ENCODE measurements at regions not wholly inside any gene's neighbourhood (a gene's known extent, or its start where the extent isn't known, plus 50 kb on each side); places are given as distances from the start of the nearest gene placed in this dataset.

GRCh38 chr14:71478542-71478941, 453.7 kb upstream of the RGS6 start:
- TF ChIP-seq CTCF (IDR thresholded peaks at IDR 0.05) = no peak
- Histone ChIP-seq H3K4me3 (no peak overlapping the region), H3K27ac (peak overlapping the region in 1 of 2 donors; percentile 11)
- no peak for DNase-seq (ENCODE audit: low spot score)

- no peak overlapping the region for H3K4me3 ChIP-seq
- no peak for DNase-seq (ENCODE audit: low spot score)
- no peak for TF ChIP-seq CTCF (IDR thresholded peaks at IDR 0.05)
- H3K27ac ChIP-seq = no peak overlapping the region
Measured at GRCh38 chr14:71481021-71481654, 451.1 kb upstream of the RGS6 start.

- TF ChIP-seq CTCF (IDR thresholded peaks at IDR 0.05) = no peak
- H3K27ac ChIP-seq = peak overlapping the region in 1 of 2 donors; percentile 19
- H3K4me3 ChIP-seq = no peak overlapping the region
- DNase-seq (ENCODE audit: low spot score) = no peak
Measured at GRCh38 chr14:71482671-71483070, 449.6 kb upstream of the RGS6 start.

- Histone ChIP-seq H3K4me3 (no peak overlapping the region), H3K27ac (no peak overlapping the region)
- TF ChIP-seq CTCF (IDR thresholded peaks at IDR 0.05) = no peak
- no peak for DNase-seq (ENCODE audit: low spot score)
Measured at GRCh38 chr14:71483154-71483553, 449.1 kb upstream of the RGS6 start.

GRCh38 chr14:71485833-71486232, 446.4 kb upstream of the RGS6 start:
- H3K4me3 ChIP-seq = no peak overlapping the region
- no peak for TF ChIP-seq CTCF (IDR thresholded peaks at IDR 0.05)
- no peak for DNase-seq (ENCODE audit: low spot score)
- H3K27ac ChIP-seq = peak overlapping the region in 1 of 2 donors; percentile 40

GRCh38 chr14:71486279-71486678, 445.9 kb upstream of the RGS6 start:
- no peak for TF ChIP-seq CTCF (IDR thresholded peaks at IDR 0.05)
- H3K4me3 ChIP-seq = no peak overlapping the region
- no peak for DNase-seq (ENCODE audit: low spot score)
- H3K27ac ChIP-seq = peak overlapping the region in 1 of 2 donors; percentile 40

GRCh38 chr14:71487449-71487848, 444.8 kb upstream of the RGS6 start:
- DNase-seq (ENCODE audit: low spot score) = no peak
- H3K27ac ChIP-seq = peak overlapping the region in 1 of 2 donors; percentile 10
- H3K4me3 ChIP-seq = no peak overlapping the region
- TF ChIP-seq CTCF (IDR thresholded peaks at IDR 0.05) = no peak
